HG02759 (cell line): ENCODE measurements at regions not wholly inside any gene's neighbourhood (a gene's known extent, or its start where the extent isn't known, plus 50 kb on each side); places are given as distances from the start of the nearest gene placed in this dataset.
"Not testable (repeated sequence)": the region's sequence is repeated elsewhere in the genome, so short reads cannot be mapped to it uniquely, and the experiment has no call there.

Experiments used
- ATAC-seq: cut with Tn5 transposase; IDR thresholded peaks from one replicate; pipeline ENCODE4 v1.9.1; 2021; ENCODE audit warnings: mild to moderate bottlenecking, moderate library complexity; ENCODE audit not compliant: unreplicated experiment

DNA sequence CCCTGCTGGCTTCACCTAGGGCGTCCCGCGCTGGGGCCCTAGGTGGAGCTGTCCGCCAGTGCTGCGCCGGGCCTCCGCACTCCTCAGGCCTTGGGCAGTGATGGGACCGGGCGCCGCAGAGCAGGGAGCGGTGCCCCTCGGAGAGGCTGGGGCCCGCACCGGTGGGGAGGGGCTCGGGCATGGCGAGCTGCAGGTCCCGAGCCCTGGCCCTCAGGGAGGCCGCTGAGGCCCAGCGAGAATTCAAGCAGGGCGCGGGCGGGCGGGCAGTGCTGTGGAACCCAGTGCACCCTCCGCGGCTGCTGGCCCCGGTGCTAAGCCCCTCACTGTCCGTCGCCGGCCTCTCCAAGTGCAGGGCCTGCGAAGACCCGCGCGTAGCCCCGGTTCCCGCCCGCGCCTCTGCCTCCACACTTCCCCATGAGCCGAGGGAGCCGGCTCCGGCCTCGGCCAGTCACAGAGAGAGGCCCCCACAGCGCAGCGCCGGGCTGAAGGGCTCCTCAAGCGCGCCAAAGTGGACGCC is 565.1 kb upstream of the NDST4 start:
- ATAC-seq = no peak

DNA sequence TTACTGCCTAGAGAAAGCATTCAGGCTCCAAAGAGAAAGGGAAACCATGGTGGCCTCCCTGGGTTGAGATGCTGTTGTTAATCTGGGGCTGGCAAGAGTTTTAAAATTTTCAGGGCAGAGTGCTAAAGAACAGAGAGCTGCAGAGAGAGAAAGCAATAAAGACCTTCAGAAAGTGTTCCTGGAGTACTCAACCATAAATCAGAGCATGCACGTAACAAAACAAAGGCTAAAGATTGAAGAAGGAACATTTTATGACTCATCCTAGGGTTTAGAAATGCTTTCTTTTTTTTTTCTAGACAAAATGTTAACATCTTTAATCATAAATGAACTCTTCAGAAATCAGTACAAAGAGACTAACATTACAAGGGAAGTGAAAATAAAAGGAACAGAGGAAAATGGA is 562.3 kb upstream of the NDST4 start:
- ATAC-seq = no peak

DNA sequence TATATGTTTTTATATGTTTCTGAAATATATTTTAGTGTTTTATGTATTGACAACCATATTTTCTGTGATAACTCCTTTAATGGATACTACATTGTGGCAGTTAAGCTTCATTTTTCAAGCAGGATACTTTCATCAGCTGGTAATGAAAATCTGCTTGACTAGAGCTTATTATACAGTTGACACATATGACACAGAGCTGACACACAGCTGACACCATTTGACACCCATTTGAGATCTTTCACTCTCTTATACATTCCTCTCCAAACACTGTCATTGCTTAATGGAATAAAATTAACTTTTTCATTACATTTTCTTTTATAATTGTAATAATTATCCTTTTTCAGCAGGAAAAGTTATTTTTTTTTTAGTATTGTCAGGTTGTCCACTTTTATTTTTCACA is 561.1 kb upstream of the NDST4 start:
- no peak for ATAC-seq

DNA sequence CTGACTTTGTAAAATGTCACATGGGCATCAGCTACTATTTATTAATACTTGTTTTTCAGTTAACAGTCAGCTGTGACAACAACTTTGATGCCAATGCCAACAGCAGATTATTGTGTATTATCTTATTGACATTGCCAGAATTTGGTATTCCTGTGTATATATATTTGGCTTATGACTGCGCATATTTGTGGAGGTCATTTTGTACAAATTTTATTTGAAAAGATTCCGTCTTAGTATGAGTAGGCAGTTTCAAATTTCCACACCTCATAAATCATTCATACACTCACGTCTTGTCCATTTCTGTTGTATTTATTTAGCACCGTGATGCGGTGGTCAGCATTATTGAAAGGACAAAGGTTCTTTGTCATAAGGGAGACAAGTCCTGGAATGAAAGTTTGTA is 558.2 kb upstream of the NDST4 start:
- ATAC-seq = no peak

DNA sequence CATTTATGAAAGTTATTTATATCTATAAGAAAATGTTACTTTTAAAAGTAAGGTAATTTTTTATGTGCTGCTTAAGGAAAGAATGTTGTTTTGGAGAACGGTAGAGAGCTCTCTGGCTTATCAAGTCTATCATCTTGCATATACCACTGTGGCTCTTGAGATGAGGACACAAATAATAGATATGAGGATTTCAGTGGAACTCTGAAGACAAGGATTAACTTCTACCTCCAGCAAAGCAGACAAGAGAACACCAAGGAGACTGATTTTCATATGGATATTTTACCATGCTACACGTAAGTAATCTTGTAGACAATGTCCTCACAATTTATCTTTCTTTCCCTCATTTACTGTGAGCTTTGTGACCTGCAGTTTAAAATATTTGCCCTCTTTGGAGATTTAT is 557.5 kb upstream of the NDST4 start:
- no peak for ATAC-seq

DNA sequence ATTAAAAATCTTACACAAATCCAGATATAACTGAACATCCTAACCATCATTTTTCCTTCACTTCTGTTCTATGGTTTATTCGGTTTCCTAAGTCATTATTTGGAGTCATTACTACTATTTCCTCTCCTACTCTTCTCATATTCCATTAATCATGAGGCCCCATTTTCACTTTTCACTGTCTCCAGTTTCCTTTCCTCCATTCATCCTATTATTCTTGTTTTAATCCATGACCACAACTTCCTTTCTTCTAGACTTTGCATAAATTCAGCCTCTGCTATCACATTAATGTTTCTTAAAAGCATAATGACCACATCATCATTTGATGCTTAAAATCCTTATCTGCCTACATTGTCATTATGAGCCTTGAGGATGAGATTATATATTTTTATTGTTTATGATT is 555.0 kb upstream of the NDST4 start:
- ATAC-seq = no peak

DNA sequence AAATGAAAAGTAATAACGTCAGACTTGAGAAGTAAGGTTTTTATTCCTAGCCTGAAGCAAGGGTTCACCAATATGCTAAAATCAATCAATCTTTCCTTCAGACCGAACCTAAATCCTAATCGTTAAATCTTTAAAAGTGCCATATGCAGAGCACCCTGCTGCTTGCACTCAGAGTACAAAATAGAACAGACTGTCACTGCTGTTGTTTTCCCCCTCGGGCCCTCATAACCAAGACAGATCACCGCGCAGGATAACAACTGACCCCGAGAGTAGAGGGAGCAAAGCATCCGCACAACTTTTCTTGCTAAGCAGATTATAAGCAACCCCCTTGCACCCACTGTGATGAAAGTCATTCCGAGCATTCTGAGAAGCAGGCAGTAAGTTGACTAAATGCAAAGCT is 550.9 kb upstream of the NDST4 start:
- ATAC-seq = no peak

DNA sequence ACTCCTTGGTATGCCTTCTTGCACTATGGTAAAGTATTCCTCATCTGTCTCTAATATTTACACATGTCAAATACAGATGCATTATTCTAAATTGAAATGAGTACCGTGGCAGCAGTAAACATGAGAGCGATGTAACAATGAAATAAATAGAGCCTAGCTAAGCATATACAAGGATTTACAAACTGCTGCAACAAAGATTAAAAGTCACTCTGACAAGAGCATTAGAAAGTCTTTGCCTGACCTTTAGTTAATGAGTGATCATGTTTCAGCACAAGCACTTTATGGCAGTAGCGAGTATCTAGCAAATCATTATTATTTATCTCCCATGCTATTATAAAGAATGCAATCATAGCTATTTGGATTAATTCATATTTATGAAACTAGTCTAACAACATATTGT is 547.0 kb upstream of the NDST4 start:
- ATAC-seq = no peak

DNA sequence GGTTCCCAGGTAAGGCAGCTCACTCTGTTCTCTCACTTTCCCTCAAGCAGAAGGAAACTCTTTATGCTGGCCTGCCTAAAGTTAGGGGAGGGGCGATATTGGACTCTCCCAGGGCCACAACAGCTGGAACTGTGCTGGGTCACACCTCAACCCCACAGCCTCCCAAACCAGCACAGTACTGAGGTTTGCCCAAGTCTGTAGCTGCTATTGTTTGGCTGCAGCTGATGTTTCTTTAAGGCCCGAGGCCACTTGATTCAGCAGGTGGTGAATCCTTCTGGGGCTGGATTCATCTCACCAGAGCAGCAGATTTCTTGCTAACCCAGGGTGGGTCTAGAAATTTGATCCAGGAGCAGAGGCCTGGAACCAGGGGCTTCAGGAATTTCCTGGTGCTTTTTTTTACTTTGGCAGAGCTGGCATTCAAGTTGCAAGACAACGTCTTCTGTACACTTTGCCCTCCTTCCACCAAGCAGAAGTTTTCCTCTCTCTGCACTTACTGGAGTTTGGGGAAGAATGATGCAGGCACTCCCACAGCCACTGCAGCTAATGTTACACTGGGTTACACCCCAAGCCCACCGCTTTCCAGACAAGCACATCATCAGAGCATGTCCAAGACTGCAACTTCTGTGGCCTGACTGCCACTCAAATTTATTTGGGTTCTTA is 544.7 kb upstream of the NDST4 start:
- no peak for ATAC-seq

DNA sequence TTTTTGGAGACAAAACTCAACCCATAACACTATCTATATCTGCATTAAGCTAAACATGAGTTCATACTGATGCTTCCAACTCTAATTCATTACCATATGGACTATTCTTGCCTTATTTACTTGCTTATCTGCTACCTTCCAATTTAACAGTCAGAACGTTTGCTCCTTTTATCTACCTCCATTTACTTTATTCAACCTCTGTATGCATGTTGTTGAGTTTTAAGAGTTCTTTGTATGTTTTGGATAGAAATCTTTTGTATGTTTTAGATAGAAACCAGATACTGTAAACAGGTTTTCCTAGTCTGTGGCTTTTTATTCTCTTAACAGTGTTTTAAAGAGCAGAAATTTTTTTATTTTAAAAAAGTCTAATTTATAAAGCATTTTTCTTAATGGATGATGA is 542.2 kb upstream of the NDST4 start:
- no peak for ATAC-seq

DNA sequence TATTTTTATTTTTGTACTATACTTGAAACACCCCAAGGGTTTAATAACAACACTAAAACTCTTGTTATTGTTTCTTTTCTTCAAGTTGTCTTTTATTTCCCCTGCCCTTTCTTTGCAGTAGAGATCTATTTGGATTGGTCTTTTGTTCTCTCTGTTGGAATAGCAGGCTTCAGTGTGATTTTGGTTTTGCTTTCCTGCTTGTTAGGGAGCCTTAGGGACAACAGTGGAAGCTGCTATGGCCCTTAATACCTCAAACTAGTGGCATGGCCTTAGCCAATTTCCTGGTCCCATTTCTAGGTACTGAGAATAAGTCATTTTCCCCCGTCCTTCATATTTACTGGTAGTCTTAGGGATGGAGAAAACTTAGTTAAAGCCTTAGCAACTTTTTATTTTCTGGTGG is 535.4 kb upstream of the NDST4 start:
- ATAC-seq = no peak

DNA sequence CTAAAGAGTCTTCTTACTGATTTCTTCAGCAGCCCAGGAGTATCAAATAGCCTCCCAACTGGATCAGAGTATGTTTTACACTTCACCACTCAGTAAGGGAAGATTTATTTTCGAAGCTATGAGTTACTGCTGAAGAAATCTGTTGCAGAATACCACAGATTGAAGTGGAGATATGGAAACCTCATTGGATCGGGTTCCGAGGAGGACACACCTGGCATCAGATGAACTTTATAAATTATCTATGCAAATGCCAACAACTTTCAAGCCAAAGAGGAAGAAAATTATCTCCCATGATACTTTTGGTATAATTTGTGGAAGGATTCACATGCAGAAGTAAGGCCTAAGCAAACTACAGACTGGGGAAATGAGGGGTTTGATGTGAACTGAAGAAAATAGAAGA is 515.9 kb upstream of the NDST4 start:
- no peak for ATAC-seq

DNA sequence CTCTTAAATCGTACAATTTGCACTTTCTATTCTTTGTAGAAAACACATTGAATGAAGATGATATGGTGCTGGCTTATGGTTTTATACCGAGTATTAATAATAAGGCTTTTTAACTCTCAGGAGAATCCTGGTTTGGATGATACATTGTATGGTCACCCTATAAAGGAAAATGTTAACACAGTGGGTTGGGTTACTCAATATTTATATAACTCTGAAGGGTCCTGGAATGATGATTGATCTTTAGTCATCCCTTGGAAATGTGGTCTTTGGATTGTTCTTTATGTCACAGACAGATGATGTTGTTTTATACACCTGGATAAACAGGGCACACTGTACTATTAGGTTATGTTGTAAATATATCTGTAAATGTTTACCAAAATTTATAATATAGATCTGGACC is 496.2 kb upstream of the NDST4 start:
- ATAC-seq = no peak

DNA sequence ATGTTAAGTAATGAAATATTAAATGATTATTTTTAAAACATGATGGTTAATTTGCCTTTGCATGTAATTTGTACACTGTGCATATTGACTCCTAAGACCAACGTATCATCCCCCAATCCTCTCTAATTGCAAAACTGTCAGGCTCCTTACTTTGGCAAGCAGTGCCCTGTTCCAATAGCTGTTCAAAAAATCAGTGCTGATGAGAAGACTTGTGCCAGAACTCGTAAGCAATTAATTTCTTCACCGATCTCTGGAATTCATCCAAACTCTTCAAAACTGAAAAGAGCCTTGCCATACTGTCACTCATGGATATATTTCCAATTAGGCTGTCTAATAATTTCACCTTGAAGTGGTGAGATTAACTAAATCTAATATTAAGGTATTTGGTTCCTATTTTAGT is 493.9 kb upstream of the NDST4 start:
- no peak for ATAC-seq

DNA sequence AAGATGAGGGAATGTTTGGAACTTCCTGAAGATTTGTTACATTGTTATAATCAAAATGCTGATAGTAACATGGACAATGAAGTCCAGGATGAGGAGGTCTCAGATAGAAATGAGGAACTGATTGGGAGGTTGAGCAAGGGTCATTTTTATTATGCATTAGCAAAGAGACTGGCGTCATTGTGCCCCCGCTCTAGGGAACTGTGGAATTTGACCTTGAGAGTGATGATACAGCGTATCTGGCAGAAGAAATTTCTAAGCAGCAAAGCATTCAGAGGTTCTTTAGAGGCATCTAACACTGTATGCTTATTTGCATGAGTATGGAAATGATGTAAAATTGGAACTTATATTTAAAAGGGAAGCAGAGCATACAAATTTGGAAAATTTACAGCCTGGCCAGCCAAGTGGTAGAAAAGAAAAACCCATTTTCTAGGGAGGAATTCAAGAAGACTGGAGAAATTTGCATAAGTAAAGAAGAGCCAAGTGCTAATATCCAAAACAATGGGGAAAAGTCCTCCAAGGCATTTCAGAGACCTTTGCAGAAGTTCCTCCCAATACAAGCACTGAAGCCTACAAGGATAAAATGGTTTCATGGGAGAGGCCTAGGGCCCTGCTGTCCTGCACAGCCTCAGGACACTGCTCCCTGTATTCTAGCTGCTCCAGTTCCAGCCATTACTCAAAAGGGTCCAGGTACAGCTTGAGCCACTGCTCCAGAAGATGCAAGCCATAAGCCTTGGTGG is 483.0 kb upstream of the NDST4 start:
- ATAC-seq = no peak

DNA sequence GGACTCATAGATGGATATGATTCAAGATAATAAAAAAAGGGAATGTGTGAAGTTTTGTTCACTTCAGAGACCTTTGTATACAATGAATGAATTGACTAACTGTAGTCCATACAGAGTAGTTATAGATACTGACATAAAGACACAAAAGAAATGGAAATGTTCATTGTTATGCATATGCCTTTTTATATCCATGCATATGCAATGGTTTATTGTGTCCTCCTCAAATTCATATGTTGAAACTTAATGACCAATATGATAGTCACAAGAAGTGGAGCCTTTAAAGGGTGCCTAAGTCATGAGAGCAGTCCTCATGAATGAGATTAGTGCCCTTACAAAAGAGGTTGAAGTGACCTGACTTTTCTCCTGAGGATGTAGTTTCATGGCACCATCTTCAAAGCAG is 467.5 kb upstream of the NDST4 start:
- ATAC-seq = no peak

DNA sequence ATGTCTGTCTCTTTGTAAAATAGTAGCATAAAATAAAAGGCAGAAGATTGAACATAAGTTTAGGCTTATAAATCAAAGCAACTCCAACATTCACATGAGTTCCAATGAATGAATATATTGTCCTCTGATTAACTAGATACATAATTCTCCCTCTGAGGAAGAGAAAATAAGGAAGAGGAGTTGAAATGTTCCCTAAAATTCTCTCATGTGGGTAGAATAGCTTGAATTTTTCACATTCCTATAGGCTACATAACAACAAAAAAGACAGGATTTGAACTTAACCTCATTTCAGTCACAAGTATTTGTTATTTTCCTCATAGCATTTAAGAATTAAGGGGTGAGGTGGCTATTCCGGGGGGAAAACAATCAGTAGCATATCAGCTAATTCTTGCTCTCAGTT is 462.4 kb upstream of the NDST4 start:
- no peak for ATAC-seq

DNA sequence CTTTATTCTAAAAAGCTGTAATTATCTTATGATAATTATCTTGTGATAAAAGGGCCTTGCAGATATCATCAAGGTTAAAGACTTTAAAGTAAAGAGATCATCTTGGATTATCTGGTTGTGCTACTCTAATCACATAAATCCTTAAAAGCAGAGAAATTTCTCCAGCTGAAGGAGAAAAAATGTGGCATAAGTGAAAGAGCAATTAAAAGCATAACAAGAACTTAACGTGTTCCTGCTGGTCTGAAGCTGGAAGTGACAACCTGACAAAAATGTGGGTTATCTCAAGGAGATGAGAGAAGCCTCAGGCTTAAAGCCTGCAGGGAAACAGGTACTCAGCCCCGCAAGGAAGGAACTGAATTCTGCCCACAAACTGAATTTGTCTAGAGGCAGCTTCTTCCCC is 449.1 kb upstream of the NDST4 start:
- no peak for ATAC-seq

DNA sequence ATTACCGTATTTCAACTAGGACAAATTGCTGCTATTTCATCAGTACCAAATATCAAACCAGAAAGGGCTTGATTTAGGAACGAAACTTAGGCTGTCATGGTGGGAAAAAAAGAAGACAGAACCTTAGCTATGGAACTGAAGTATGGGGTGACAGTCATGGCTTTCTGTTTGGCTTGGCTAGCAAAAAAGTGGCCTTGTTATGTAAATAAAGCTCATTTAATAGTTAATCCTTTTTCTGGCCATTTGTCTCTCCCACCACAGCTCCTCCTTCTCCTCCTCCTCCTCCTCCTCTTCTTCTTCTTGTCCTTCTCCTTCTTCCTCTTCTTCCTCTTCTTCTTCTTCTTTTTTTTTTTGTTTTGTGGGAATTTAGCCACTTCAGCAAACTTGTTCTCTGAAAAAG is 434.7 kb upstream of the NDST4 start:
- ATAC-seq = no peak

DNA sequence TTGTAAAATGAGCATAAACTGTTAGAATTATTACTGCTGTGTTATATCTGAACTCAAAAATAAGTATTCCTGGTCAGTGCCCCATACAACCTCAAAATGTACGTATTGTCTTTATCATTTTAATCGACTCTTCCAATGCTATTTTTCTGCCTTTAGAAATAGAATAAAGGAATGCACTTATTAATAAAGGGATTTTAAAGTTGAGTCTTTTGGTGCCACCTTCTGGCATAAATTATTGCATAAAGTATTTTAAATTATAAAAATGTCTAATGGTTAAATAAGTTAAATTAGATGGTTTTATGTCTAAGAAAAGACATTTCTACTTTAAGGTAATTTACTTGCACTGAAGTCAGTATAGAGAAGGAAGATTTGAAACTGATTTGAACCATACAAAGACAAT is 424.0 kb upstream of the NDST4 start:
- no peak for ATAC-seq

DNA sequence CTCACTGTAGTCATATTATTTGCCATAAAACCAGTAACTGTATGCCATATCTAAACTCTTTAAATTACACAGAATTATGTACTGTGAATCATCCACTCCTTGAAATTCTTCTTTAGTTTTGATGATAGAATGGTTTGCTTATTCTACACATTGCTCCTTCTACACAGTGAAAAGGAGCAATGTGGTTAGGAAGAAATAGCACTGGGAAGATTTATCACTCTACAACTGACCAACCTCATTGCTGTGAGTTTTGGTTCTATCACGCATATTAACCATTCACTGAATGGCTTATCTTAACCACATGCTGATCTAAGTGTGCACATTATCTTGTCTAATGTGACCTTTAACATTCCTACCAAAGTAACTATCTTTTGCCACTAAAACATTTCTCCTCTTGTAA is 415.7 kb upstream of the NDST4 start:
- no peak for ATAC-seq

DNA sequence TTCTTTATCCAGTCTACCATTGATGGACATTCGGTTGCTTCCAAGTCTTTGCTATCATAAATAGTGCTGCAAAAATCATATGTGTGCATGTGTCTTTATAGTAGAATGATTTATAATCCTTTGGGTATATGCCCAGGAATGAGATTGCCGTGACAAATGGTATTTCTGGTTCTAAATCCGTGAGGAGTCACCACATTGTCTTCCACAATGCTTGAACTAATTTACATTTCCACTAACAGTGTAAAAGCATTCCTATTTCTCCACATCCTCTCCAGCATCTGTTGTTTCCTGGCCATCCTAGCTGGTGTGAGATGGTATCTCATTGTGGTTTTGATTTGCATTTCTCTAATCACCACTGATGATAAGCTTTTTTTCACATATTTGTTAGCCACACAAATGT is 406.1 kb upstream of the NDST4 start:
- ATAC-seq = not testable (repeated sequence)

DNA sequence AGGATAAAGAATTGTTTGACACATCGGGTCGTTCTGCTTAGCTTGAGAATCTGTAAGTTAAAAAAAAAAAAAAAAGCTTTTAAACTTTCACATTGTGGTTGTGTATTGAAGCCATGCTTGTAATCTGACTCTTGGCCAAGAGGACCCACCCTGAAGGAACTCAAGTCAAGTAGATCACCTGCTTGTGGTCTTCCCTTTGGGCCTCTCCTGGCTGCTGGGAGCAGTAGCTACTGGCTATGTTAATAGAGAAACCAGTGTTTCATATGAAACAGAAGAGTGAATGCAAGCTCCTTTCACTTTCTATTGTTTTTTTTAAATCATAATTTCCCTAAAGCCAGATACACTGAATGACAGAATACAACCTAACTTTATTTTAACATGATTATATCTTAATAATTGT is 402.4 kb upstream of the NDST4 start:
- peak; percentile 94 for ATAC-seq
